Suprapubic skin (tissue), 4 donors: ENCODE measurements at regions not wholly inside any gene's neighbourhood (a gene's known extent, or its start where the extent isn't known, plus 50 kb on each side); places are given as distances from the start of the nearest gene placed in this dataset.

Experiments used
- DNase-seq, 2 donors: peaks; one replicate each; pipeline ENCODE4 v3.0.0-alpha.2; 2019; ENCODE audit warnings: low spot score in 2 of 2
- H3K27ac ChIP-seq: fragments of 200-600 bp; sonication (generic); one replicate; pipeline ENCODE4 v1.5.1; 2019
- H3K27me3 ChIP-seq: fragments of 200-600 bp; sonication (generic); one replicate; pipeline ENCODE4 v1.5.1; 2019
- H3K36me3 ChIP-seq: fragments of 200-600 bp; sonication (generic); one replicate; pipeline ENCODE4 v1.5.1; 2019
- H3K4me1 ChIP-seq: fragments of 200-600 bp; sonication (generic); one replicate; pipeline ENCODE4 v1.5.1; 2019
- H3K4me3 ChIP-seq: fragments of 200-600 bp; sonication (generic); one replicate; pipeline ENCODE4 v1.5.1; 2019; ENCODE audit warnings: mild to moderate bottlenecking
- H3K9me3 ChIP-seq: fragments of 200-600 bp; sonication (generic); one replicate; pipeline ENCODE4 v1.5.1; 2019
- CTCF ChIP-seq, 2 donors: fragments of 200-600 bp in 1 of 2; fragments of 450-650 bp in 1 of 2; sonication (generic) in 1 of 2; IDR thresholded peaks; one replicate each; pipeline ENCODE4 v1.5.1; 2016 to 2019; ENCODE audit warnings: antibody characterized with exemption in 2 of 2, mild to moderate bottlenecking in 1 of 2, moderate library complexity in 1 of 2
- EP300 ChIP-seq: sonication (generic); formaldehyde crosslinking; IDR thresholded peaks from one replicate; pipeline ENCODE4 v1.6.1; 2017; ENCODE audit warnings: antibody characterized with exemption
- POLR2A ChIP-seq, 2 donors: fragments of 450-650 bp; IDR thresholded peaks; one replicate each; pipeline ENCODE4 v1.6.1; 2017; ENCODE audit warnings: antibody characterized with exemption in 2 of 2, mild to moderate bottlenecking in 2 of 2, moderate library complexity in 2 of 2
- POLR2AphosphoS5 ChIP-seq, 3 donors: sonication (generic); formaldehyde crosslinking; IDR thresholded peaks; one replicate each; pipeline ENCODE4 v1.6.1; 2017; ENCODE audit warnings: antibody characterized with exemption in 3 of 3
- WGBS: methylation state at CpG from one replicate; pipeline ENCODE4 v1.1.5; 2018; 5-methylcytosine and 5-hydroxymethylcytosine counted together

- Histone ChIP-seq H3K4me1 (no peaks in the 10 kb centered on the region), H3K27me3 (no peaks in the 10 kb centered on the region), H3K27ac (no peak overlapping the region), H3K4me3 (no peak overlapping the region), H3K36me3 (no peaks in the 10 kb centered on the region), H3K9me3 (no peaks in the 10 kb centered on the region)
- no peak for DNase-seq
- 80% methylated on average over 1 of the region's 1 CpG for WGBS
- TF ChIP-seq POLR2AphosphoS5 (IDR thresholded peaks at IDR 0.05) (no peak), POLR2A (IDR thresholded peaks at IDR 0.05) (no peak), EP300 (no peak), CTCF (IDR thresholded peaks at IDR 0.05) (no peak)
Observed at GRCh38 chr3:162960269-162960668, 1463.7 kb downstream of the OTOL1 start.

DNA sequence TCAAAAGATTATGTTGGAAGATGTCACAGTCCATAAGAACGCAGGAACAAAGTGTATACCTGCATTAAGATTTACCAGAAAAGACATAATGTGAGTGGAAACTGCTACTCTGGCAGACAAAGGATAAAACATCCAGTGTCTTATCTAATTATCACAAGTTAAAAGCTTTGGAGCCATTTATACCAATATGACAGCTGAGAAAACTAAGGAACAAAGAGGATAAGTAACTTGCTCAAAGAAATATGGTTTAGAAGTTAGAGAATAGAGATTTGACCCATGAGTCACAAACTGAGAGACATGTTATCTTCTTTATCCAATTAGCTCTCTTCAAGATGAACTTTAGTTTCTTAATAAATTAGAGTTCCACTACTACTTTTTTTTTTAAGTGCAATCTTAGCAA lies 1473.7 kb downstream of the OTOL1 start:
- H3K27me3 ChIP-seq, result no peaks in the 10 kb centered on the region
- TF ChIP-seq POLR2A (IDR thresholded peaks at IDR 0.05), result no peak
- TF ChIP-seq POLR2AphosphoS5 (IDR thresholded peaks at IDR 0.05), result no peak
- TF ChIP-seq EP300, result no peak
- TF ChIP-seq CTCF (IDR thresholded peaks at IDR 0.05), result no peak
- WGBS, result 81% methylated on average over 1 of the region's 1 CpG
- H3K4me1 ChIP-seq, result no peaks in the 10 kb centered on the region
- H3K36me3 ChIP-seq, result no peaks in the 10 kb centered on the region
- DNase-seq, result no peak
- no peaks in the 10 kb centered on the region for H3K9me3 ChIP-seq
- no peak overlapping the region for H3K27ac ChIP-seq
- no peak overlapping the region for H3K4me3 ChIP-seq

DNA sequence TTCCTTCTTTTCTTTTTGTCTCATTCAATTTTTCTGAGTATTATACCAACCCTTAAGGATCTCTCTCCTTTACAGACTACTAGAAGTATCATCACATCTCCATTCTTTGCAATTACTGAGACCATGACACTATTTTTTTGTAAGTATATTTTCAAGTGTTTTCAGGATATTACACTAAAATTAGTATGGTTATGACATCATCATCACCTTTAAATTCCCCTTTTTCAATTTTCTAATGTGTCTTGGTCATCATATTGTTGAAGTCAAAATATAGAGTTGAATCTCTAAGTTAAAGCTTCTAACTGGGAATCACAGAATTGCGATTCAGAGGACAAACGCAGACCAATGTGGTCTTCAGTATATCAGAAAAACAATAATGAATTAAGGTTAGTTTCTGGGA lies 1475.1 kb downstream of the OTOL1 start:
- Histone ChIP-seq H3K27ac (no peak overlapping the region), H3K36me3 (no peaks in the 10 kb centered on the region), H3K4me3 (no peak overlapping the region), H3K4me1 (no peaks in the 10 kb centered on the region), H3K9me3 (no peaks in the 10 kb centered on the region), H3K27me3 (no peaks in the 10 kb centered on the region)
- TF ChIP-seq CTCF (IDR thresholded peaks at IDR 0.05) (no peak), POLR2A (IDR thresholded peaks at IDR 0.05) (no peak), POLR2AphosphoS5 (IDR thresholded peaks at IDR 0.05) (no peak), EP300 (no peak)
- 91% methylated on average over 2 of the region's 2 CpGs for WGBS
- DNase-seq, result no peak

GRCh38 chr3:162973428-162973917 lies 1476.9 kb downstream of the OTOL1 start:
- H3K27ac ChIP-seq, result no peak overlapping the region
- TF ChIP-seq CTCF (IDR thresholded peaks at IDR 0.05) (no peak), POLR2AphosphoS5 (IDR thresholded peaks at IDR 0.05) (no peak), POLR2A (IDR thresholded peaks at IDR 0.05) (no peak), EP300 (no peak)
- H3K27me3 ChIP-seq, result no peaks in the 10 kb centered on the region
- H3K9me3 ChIP-seq, result no peaks in the 10 kb centered on the region
- no peak for DNase-seq
- no peaks in the 10 kb centered on the region for H3K36me3 ChIP-seq
- H3K4me1 ChIP-seq, result no peaks in the 10 kb centered on the region
- no peak overlapping the region for H3K4me3 ChIP-seq

DNA sequence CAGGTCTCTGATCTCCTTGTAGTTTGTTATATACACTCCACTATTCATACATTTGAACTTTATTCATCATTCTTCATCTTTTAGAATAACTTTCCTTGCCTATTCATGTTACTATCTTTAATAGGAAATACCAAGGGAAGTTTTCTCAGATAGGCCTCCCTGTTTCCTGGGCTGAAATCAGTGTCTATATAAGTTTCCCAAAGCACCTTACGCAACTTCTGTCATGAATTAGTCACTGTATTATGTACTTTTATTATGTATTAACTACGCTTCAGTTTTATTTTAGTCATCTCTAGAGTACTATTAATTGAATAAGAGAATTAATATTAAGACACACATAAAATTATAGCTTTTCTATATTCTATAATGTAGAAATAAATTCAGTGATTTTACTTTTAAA lies 1481.5 kb downstream of the OTOL1 start:
- 89% methylated on average over 2 of the region's 2 CpGs for WGBS
- DNase-seq, result no peak
- TF ChIP-seq EP300, result no peak
- TF ChIP-seq POLR2A (IDR thresholded peaks at IDR 0.05), result no peak
- TF ChIP-seq POLR2AphosphoS5 (IDR thresholded peaks at IDR 0.05), result no peak
- TF ChIP-seq CTCF (IDR thresholded peaks at IDR 0.05), result no peak

More for the DNA sequence above, 1481.5 kb downstream of the OTOL1 start:
- H3K9me3 ChIP-seq, result no peaks in the 10 kb centered on the region
- H3K36me3 ChIP-seq, result no peaks in the 10 kb centered on the region
- no peak overlapping the region for H3K4me3 ChIP-seq
- no peaks in the 10 kb centered on the region for H3K4me1 ChIP-seq
- H3K27ac ChIP-seq, result no peak overlapping the region
- no peaks in the 10 kb centered on the region for H3K27me3 ChIP-seq
